ENCODE measurements at regions not wholly inside any gene's neighbourhood (a gene's known extent, or its start where the extent isn't known, plus 50 kb on each side); places are given as distances from the start of the nearest gene placed in this dataset.
"Not testable (repeated sequence)": the region's sequence is repeated elsewhere in the genome, so short reads cannot be mapped to it uniquely, and the experiment has no call there.

DNA sequence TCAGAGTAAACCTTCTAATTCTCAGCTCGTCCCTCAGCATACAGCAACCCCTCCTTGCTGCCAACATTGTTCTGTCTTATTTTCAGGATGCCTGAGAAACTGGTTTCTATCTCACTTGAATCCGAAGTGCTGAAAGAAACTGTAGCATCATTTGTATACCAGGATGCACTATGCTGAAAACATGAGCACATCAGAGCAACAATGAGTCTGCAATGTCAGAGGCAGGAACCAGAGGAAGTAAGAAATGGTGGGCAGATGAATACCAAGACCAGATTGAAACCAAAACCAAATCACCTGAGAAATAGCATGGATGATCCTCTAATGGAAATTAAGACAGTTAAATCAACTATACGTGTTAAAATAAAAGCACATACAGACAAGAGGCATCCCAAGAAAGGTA lies 257.0 kb downstream of the KDM5D start:
- Histone ChIP-seq H3K27ac (ENCODE audit: low read depth in 1 of 2, low read length in 2 of 2) (no peak overlapping the region), H3K4me1 (ENCODE audit: control insufficient read depth in 1 of 2, insufficient read depth in 2 of 2, low read length in 2 of 2) (no peaks in the 10 kb centered on the region), H3K9me3 (ENCODE audit: control insufficient read depth, low read length) (peaks cover 2% of the 10 kb centered on the region), H3K27me3 (ENCODE audit: control insufficient read depth in 1 of 2, insufficient read depth in 2 of 2, low read length in 1 of 2) (no peaks in the 10 kb centered on the region), H3K4me3 (ENCODE audit: low read length in 2 of 2) (no peak overlapping the region), H3K36me3 (ENCODE audit: control insufficient read depth in 1 of 2, insufficient read depth in 2 of 2, low read length in 1 of 2) (no peaks in the 10 kb centered on the region)
- no peak for DNase-seq
- intact Hi-C loops (cut with DNase I): no loop called here
- 65% methylated on average over 3 of the region's 3 CpGs; no CpG with 5 or more reads in 1 of the 2 donors for WGBS, 2 donors
- no peak for ATAC-seq (ENCODE audit: low FRiP score)

DNA sequence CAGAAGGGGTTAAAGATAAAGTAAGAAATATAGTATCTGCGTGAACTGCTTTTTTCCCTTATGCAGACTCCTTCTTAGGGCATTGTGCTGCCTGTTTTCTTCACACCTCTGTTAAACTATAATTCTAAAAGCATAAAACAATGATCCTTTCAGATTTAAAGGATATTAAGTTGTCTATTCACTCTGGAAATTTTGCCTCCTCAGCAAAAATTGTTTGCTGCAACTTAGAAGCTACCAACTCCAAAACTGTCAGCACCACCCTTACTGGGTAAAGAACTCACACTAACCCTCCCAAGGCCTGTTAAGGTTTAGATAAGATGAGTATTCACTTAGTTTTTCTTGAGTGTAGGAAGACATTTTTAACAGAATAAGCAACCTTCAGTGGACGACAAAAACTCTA lies 259.5 kb downstream of the KDM5D start:
- no peak overlapping the region for H3K27ac ChIP-seq (ENCODE audit: low read depth in 1 of 2, low read length in 2 of 2)
- no peak for ATAC-seq (ENCODE audit: low FRiP score)
- H3K27me3 ChIP-seq (ENCODE audit: control insufficient read depth in 1 of 2, insufficient read depth in 2 of 2, low read length in 1 of 2): no peaks in the 10 kb centered on the region
- 71% methylated on average over 2 of the region's 2 CpGs; no CpG with 5 or more reads in 1 of the 2 donors for WGBS, 2 donors
- intact Hi-C loops (cut with DNase I): no loop called here
- H3K4me3 ChIP-seq (ENCODE audit: low read length in 2 of 2): no peak overlapping the region
- peaks cover 2% of the 10 kb centered on the region for H3K9me3 ChIP-seq (ENCODE audit: control insufficient read depth, low read length)
- no peaks in the 10 kb centered on the region for H3K36me3 ChIP-seq (ENCODE audit: control insufficient read depth in 1 of 2, insufficient read depth in 2 of 2, low read length in 1 of 2)
- no peaks in the 10 kb centered on the region for H3K4me1 ChIP-seq (ENCODE audit: control insufficient read depth in 1 of 2, insufficient read depth in 2 of 2, low read length in 2 of 2)
- no peak for DNase-seq

GRCh38 chrY:19479141-19479540 lies 265.4 kb downstream of the KDM5D start:
- H3K9me3 ChIP-seq (ENCODE audit: control insufficient read depth, low read length): peaks cover 2% of the 10 kb centered on the region
- no peak overlapping the region for H3K4me3 ChIP-seq (ENCODE audit: low read length in 2 of 2)
- H3K36me3 ChIP-seq (ENCODE audit: control insufficient read depth in 1 of 2, insufficient read depth in 2 of 2, low read length in 1 of 2): no peaks in the 10 kb centered on the region
- intact Hi-C loops (cut with DNase I): no loop called here
- ATAC-seq (ENCODE audit: low FRiP score) (no peak), DNase-seq (no peak)
- H3K27me3 ChIP-seq (ENCODE audit: control insufficient read depth in 1 of 2, insufficient read depth in 2 of 2, low read length in 1 of 2): no peaks in the 10 kb centered on the region
- H3K4me1 ChIP-seq (ENCODE audit: control insufficient read depth in 1 of 2, insufficient read depth in 2 of 2, low read length in 2 of 2): no peaks in the 10 kb centered on the region
- H3K27ac ChIP-seq (ENCODE audit: low read depth in 1 of 2, low read length in 2 of 2): no peak overlapping the region

DNA sequence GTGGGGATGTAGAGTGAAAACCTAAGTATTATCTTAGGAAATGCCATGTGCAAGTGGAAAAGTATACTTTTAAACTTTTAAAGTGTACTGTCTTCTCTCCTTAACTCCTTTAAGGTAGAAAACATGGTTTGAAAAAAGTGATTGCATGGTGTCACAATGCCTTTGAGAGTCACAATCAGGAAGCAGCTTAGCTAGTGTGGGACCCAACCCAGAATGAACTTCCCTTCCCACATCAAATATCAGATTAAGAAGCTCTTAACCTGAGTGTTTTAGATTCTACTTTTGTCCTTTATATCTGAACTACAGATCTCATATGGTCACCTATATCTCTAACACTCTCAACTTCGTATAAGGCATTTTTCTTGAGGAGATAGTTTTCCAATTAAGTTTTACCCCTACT lies 266.6 kb downstream of the KDM5D start:
- no peak overlapping the region for H3K4me3 ChIP-seq (ENCODE audit: low read length in 2 of 2)
- H3K4me1 ChIP-seq (ENCODE audit: control insufficient read depth in 1 of 2, insufficient read depth in 2 of 2, low read length in 2 of 2): no peaks in the 10 kb centered on the region
- no peaks in the 10 kb centered on the region for H3K27me3 ChIP-seq (ENCODE audit: control insufficient read depth in 1 of 2, insufficient read depth in 2 of 2, low read length in 1 of 2)
- H3K27ac ChIP-seq (ENCODE audit: low read depth in 1 of 2, low read length in 2 of 2): no peak overlapping the region
- intact Hi-C loops (cut with DNase I): no loop called here
- H3K36me3 ChIP-seq (ENCODE audit: control insufficient read depth in 1 of 2, insufficient read depth in 2 of 2, low read length in 1 of 2): no peaks in the 10 kb centered on the region
- DNase-seq: no peak
- 40% methylated on average over 1 of the region's 1 CpG; no CpG with 5 or more reads in 1 of the 2 donors for WGBS, 2 donors
- peaks cover 2% of the 10 kb centered on the region for H3K9me3 ChIP-seq (ENCODE audit: control insufficient read depth, low read length)
- ATAC-seq (ENCODE audit: low FRiP score): no peak

GRCh38 chrY:19465809-19466208 lies 278.7 kb downstream of the KDM5D start:
- Histone ChIP-seq H3K36me3 (ENCODE audit: control insufficient read depth in 1 of 2, insufficient read depth in 2 of 2, low read length in 1 of 2) (no peaks in the 10 kb centered on the region), H3K27ac (ENCODE audit: low read depth in 1 of 2, low read length in 2 of 2) (no peak overlapping the region), H3K4me1 (ENCODE audit: control insufficient read depth in 1 of 2, insufficient read depth in 2 of 2, low read length in 2 of 2) (no peaks in the 10 kb centered on the region), H3K4me3 (ENCODE audit: low read length in 2 of 2) (no peak overlapping the region), H3K9me3 (ENCODE audit: control insufficient read depth, low read length) (no peaks in the 10 kb centered on the region), H3K27me3 (ENCODE audit: control insufficient read depth in 1 of 2, insufficient read depth in 2 of 2, low read length in 1 of 2) (no peaks in the 10 kb centered on the region)
- intact Hi-C loops (cut with DNase I): no loop called here
- DNase-seq (no peak), ATAC-seq (ENCODE audit: low FRiP score) (no peak)

GRCh38 chrY:19456855-19457448 lies 287.6 kb downstream of the KDM5D start:
- no peaks in the 10 kb centered on the region for H3K36me3 ChIP-seq (ENCODE audit: control insufficient read depth in 1 of 2, insufficient read depth in 2 of 2, low read length in 1 of 2)
- H3K27me3 ChIP-seq (ENCODE audit: control insufficient read depth in 1 of 2, insufficient read depth in 2 of 2, low read length in 1 of 2): no peaks in the 10 kb centered on the region
- no peak for ATAC-seq (ENCODE audit: low FRiP score)
- H3K4me3 ChIP-seq (ENCODE audit: low read length in 2 of 2): no peak overlapping the region
- H3K4me1 ChIP-seq (ENCODE audit: control insufficient read depth in 1 of 2, insufficient read depth in 2 of 2, low read length in 2 of 2): no peaks in the 10 kb centered on the region
- intact Hi-C loops (cut with DNase I): no loop called here
- no peak overlapping the region for H3K27ac ChIP-seq (ENCODE audit: low read depth in 1 of 2, low read length in 2 of 2)
- H3K9me3 ChIP-seq (ENCODE audit: control insufficient read depth, low read length): peaks cover 1% of the 10 kb centered on the region
- DNase-seq: no peak

DNA sequence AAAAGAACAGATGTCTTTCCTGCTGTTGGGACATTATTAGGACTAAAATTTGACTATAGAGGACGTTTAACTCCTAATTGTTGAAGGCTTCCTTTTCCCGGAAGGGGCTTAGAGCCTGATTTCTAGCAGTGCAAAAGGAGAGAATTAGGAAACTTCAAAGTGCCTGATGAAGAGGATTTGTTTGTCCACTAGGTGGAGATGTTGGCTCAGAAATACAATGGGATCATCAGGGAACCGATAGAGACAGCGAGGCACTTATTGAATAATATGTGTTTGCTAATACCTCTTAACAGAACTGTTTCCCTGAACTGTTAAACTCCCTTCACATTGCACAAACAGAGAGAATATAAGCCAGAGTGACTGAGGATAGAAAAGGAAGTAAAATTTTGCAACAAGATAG lies 311.5 kb downstream of the KDM5D start:
- H3K27me3 ChIP-seq (ENCODE audit: control insufficient read depth in 1 of 2, insufficient read depth in 2 of 2, low read length in 1 of 2): no peaks in the 10 kb centered on the region
- intact Hi-C loops (cut with DNase I): no loop called here
- H3K9me3 ChIP-seq (ENCODE audit: control insufficient read depth, low read length): no peaks in the 10 kb centered on the region
- no peaks in the 10 kb centered on the region for H3K4me1 ChIP-seq (ENCODE audit: control insufficient read depth in 1 of 2, insufficient read depth in 2 of 2, low read length in 2 of 2)
- no peak overlapping the region for H3K4me3 ChIP-seq (ENCODE audit: low read length in 2 of 2)
- H3K27ac ChIP-seq (ENCODE audit: low read depth in 1 of 2, low read length in 2 of 2): no peak overlapping the region
- no peak for ATAC-seq (ENCODE audit: low FRiP score)
- H3K36me3 ChIP-seq (ENCODE audit: control insufficient read depth in 1 of 2, insufficient read depth in 2 of 2, low read length in 1 of 2): no peaks in the 10 kb centered on the region
- DNase-seq: no peak
- WGBS, 2 donors: 5% methylated on average over 4 of the region's 4 CpGs; no CpG with 5 or more reads in 1 of the 2 donors

DNA sequence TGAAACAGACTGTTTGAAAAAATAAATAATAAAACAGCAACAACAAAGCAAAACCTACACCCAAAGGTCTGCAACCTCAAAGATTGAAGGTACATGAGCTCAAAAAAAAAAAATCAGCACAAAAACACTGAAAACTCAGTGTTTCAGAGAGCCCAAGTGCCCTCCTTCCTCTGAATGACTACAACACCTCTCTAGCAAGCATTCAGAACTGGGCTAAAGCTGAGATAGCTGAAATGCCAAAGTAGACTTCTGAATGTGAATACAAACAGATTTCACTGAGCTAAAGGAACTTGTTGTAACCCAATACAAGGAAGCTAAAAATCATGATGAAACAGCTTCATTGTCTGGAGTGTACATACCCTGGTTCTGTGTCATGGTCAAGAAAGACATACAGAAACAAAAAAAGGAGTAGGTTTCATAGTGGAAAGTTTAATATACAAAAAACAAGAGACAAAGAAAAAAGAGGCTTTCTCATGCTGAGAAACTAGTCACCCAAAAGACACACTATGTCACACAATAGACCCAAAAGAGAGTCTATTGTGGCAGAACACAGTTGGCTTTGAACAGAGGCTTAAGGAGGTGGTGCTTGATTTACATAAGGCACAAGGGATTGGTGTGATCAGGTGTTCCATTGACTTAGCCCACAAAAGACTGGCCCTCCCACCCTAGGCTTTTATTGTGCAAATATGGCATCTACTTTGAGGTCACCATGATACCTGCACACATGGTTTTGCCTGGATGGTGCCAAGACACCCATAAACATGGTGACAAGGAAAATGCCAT lies 316.6 kb downstream of the KDM5D start:
- Histone ChIP-seq H3K4me1 (ENCODE audit: control insufficient read depth in 1 of 2, insufficient read depth in 2 of 2, low read length in 2 of 2) (no peaks in the 10 kb centered on the region), H3K36me3 (ENCODE audit: control insufficient read depth in 1 of 2, insufficient read depth in 2 of 2, low read length in 1 of 2) (no peaks in the 10 kb centered on the region), H3K4me3 (ENCODE audit: low read length in 2 of 2) (no peak overlapping the region), H3K27me3 (ENCODE audit: control insufficient read depth in 1 of 2, insufficient read depth in 2 of 2, low read length in 1 of 2) (no peaks in the 10 kb centered on the region), H3K27ac (ENCODE audit: low read depth in 1 of 2, low read length in 2 of 2) (no peak overlapping the region), H3K9me3 (ENCODE audit: control insufficient read depth, low read length) (no peaks in the 10 kb centered on the region)
- intact Hi-C loops (cut with DNase I): no loop called here
- no peak for ATAC-seq (ENCODE audit: low FRiP score)
- DNase-seq: no peak

GRCh38 chrY:19427191-19427590 lies 317.3 kb downstream of the KDM5D start:
- H3K4me1 ChIP-seq (ENCODE audit: control insufficient read depth in 1 of 2, insufficient read depth in 2 of 2, low read length in 2 of 2); H3K36me3 ChIP-seq (ENCODE audit: control insufficient read depth in 1 of 2, insufficient read depth in 2 of 2, low read length in 1 of 2); intact Hi-C loops (cut with DNase I); H3K27me3 ChIP-seq (ENCODE audit: control insufficient read depth in 1 of 2, insufficient read depth in 2 of 2, low read length in 1 of 2); H3K9me3 ChIP-seq (ENCODE audit: control insufficient read depth, low read length); H3K4me3 ChIP-seq (ENCODE audit: low read length in 2 of 2); ATAC-seq (ENCODE audit: low FRiP score); H3K27ac ChIP-seq (ENCODE audit: low read depth in 1 of 2, low read length in 2 of 2); DNase-seq: not testable (repeated sequence)
- 53% methylated on average over 5 of the region's 5 CpGs; no CpG with 5 or more reads in 1 of the 2 donors for WGBS, 2 donors
